ENCODE measurements at regions not wholly inside any gene's neighbourhood (a gene's known extent, or its start where the extent isn't known, plus 50 kb on each side); places are given as distances from the start of the nearest gene placed in this dataset.

DNA sequence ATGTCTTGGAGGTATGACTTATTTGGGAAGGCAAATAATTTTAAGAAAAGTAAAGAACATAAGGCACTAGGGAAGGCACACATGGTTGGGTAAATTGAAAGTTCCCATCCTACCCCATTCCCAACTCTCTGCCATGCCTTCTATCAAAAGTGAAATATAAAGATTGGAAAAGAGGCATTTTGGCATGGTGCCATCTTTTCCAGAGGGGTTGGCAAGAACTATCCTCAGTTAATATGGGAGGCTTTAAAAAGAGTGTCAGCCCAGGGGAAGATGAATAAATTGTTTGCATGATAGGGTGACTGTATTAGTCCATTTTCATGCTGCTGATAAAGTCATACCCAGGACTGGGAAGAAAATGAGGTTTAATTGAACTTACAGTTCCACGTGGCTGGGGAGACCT, 150.8 kb upstream of the BOD1L1 start:
- TF ChIP-seq ZNF501 (tag by site-specific recombination; IDR thresholded peaks at IDR 0.05) (no peak), ZFP41 (tag by site-specific recombination; IDR thresholded peaks at IDR 0.05; ENCODE audit: borderline replicate concordance) (no peak), ZNF548 (tag by site-specific recombination; IDR thresholded peaks at IDR 0.05) (no peak), ZNF394 (tag by site-specific recombination; IDR thresholded peaks at IDR 0.05; ENCODE audit: borderline replicate concordance) (no peak), SP2 (tag by site-specific recombination; IDR thresholded peaks at IDR 0.05) (no peak)
- no peaks in the 10 kb centered on the region for H3K9me3 ChIP-seq (ENCODE audit: control insufficient read depth, insufficient read depth, low read depth, low read length)
- no peaks in the 10 kb centered on the region for H3K4me1 ChIP-seq (ENCODE audit: control insufficient read depth, insufficient read depth, low read length)
- H3K27ac ChIP-seq (ENCODE audit: extremely low read depth, low read depth, low read length) = no peak overlapping the region
- POLR2A ChIA-PET = no interaction called here
- CTCF ChIA-PET = no interaction called here
- H3K36me3 ChIP-seq (ENCODE audit: control insufficient read depth in 2 of 2, insufficient read depth in 1 of 2, low read length in 2 of 2) = no peaks in the 10 kb centered on the region
- H3K4me3 ChIP-seq (ENCODE audit: low read depth, low read length) = no peak overlapping the region

DNA sequence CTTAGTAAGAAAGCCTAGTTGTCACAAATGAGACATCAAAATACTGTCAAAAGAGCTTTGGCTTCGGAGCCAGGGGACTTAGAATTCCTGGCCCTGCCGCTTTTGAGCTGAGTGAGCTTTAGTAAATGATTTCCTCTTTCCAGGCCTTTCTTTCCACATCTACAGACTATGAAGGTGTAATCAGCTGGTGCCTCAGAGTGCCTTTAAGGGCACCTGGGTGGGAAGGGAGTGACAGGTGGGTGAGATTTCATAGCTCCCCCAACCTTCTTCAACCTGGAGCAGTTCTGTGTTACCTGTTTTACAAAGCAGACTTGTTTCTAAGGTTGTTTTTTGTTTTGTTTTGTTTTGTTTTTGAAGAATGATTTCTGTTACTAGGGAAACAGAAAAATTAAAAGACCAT, 154.7 kb upstream of the BOD1L1 start:
- TF ChIP-seq ZNF701 (tag by site-specific recombination; IDR thresholded peaks at IDR 0.05) (no peak), ZNF23 (tag by site-specific recombination; IDR thresholded peaks at IDR 0.05; ENCODE audit: borderline replicate concordance) (no peak)
- CTCF ChIA-PET = no interaction called here

GRCh38 chr4:13783800-13784411, 156.4 kb upstream of the BOD1L1 start:
- Histone ChIP-seq H3K27ac (ENCODE audit: extremely low read depth, low read depth, low read length) (no peak overlapping the region), H3K4me1 (ENCODE audit: control insufficient read depth, insufficient read depth, low read length) (no peaks in the 10 kb centered on the region), H3K9me3 (ENCODE audit: control insufficient read depth, insufficient read depth, low read depth, low read length) (no peaks in the 10 kb centered on the region), H3K36me3 (ENCODE audit: control insufficient read depth in 2 of 2, insufficient read depth in 1 of 2, low read length in 2 of 2) (no peaks in the 10 kb centered on the region), H3K4me3 (ENCODE audit: low read depth, low read length) (no peak overlapping the region)
- TF ChIP-seq SP7 (tag by site-specific recombination; IDR thresholded peaks at IDR 0.05) = no peak
- no peak for TF ChIP-seq PRDM1 (tag by site-specific recombination; IDR thresholded peaks at IDR 0.05)
- TF ChIP-seq, protein P1, sequence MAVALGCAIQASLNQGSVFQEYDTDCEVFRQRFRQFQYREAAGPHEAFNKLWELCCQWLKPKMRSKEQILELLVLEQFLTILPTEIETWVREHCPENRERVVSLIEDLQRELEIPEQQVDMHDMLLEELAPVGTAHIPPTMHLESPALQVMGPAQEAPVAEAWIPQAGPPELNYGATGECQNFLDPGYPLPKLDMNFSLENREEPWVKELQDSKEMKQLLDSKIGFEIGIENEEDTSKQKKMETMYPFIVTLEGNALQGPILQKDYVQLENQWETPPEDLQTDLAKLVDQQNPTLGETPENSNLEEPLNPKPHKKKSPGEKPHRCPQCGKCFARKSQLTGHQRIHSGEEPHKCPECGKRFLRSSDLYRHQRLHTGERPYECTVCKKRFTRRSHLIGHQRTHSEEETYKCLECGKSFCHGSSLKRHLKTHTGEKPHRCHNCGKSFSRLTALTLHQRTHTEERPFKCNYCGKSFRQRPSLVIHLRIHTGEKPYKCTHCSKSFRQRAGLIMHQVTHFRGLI (tag by site-specific recombination; IDR thresholded peaks at IDR 0.05) = no peak
- no peak for TF ChIP-seq ZSCAN16 (tag by site-specific recombination; IDR thresholded peaks at IDR 0.05)
- TF ChIP-seq ZNF701 (tag by site-specific recombination; IDR thresholded peaks at IDR 0.05) = no peak
- no peak for TF ChIP-seq ZNF555 (tag by site-specific recombination; conservative IDR thresholded peaks at IDR 0.05)
- no peak for TF ChIP-seq ZNF350 (tag by site-specific recombination; IDR thresholded peaks at IDR 0.05)
- TF ChIP-seq RBAK (tag by site-specific recombination; IDR thresholded peaks at IDR 0.05) = no peak
- TF ChIP-seq, protein P2, sequence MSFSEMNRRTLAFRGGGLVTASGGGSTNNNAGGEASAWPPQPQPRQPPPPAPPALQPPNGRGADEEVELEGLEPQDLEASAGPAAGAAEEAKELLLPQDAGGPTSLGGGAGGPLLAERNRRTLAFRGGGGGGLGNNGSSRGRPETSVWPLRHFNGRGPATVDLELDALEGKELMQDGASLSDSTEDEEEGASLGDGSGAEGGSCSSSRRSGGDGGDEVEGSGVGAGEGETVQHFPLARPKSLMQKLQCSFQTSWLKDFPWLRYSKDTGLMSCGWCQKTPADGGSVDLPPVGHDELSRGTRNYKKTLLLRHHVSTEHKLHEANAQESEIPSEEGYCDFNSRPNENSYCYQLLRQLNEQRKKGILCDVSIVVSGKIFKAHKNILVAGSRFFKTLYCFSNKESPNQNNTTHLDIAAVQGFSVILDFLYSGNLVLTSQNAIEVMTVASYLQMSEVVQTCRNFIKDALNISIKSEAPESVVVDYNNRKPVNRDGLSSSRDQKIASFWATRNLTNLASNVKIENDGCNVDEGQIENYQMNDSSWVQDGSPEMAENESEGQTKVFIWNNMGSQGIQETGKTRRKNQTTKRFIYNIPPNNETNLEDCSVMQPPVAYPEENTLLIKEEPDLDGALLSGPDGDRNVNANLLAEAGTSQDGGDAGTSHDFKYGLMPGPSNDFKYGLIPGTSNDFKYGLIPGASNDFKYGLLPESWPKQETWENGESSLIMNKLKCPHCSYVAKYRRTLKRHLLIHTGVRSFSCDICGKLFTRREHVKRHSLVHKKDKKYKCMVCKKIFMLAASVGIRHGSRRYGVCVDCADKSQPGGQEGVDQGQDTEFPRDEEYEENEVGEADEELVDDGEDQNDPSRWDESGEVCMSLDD (tag by site-specific recombination; IDR thresholded peaks at IDR 0.05) = no peak
- no peak for TF ChIP-seq TCF7L2 (IDR thresholded peaks at IDR 0.05; ENCODE audit: borderline replicate concordance, low read depth, low read length)
- no peak for TF ChIP-seq ZNF266 (tag by site-specific recombination; IDR thresholded peaks at IDR 0.05; ENCODE audit: low read depth)
- no peak for TF ChIP-seq HOXC10 (CRISPR knock-in tag; IDR thresholded peaks at IDR 0.05)
- no peak for TF ChIP-seq ZNF529 (tag by site-specific recombination; IDR thresholded peaks at IDR 0.05; ENCODE audit: insufficient replicate concordance)
- no peak for TF ChIP-seq ZNF26 (tag by site-specific recombination; IDR thresholded peaks at IDR 0.05)
- no peak for TF ChIP-seq ZNF239 (tag by site-specific recombination; IDR thresholded peaks at IDR 0.05)
- TF ChIP-seq KLF16 (tag by site-specific recombination; IDR thresholded peaks at IDR 0.05) = no peak
- TF ChIP-seq ZFP69B (tag by site-specific recombination; IDR thresholded peaks at IDR 0.05) = no peak
- TF ChIP-seq ZBTB20 (tag by site-specific recombination; IDR thresholded peaks at IDR 0.05) = no peak
- ChIA-PET POLR2A (no interaction called here), CTCF (no interaction called here)

More for the DNA sequence above, 154.7 kb upstream of the BOD1L1 start:
- H3K4me1 ChIP-seq (ENCODE audit: control insufficient read depth, insufficient read depth, low read length) = no peaks in the 10 kb centered on the region
- POLR2A ChIA-PET = no interaction called here
- H3K4me3 ChIP-seq (ENCODE audit: low read depth, low read length) = no peak overlapping the region
- no peaks in the 10 kb centered on the region for H3K36me3 ChIP-seq (ENCODE audit: control insufficient read depth in 2 of 2, insufficient read depth in 1 of 2, low read length in 2 of 2)
- no peak overlapping the region for H3K27ac ChIP-seq (ENCODE audit: extremely low read depth, low read depth, low read length)
- H3K9me3 ChIP-seq (ENCODE audit: control insufficient read depth, insufficient read depth, low read depth, low read length) = no peaks in the 10 kb centered on the region

All from HEK293 (cell line).